Prostate gland (tissue), 2 donors: ENCODE measurements at regions not wholly inside any gene's neighbourhood (a gene's known extent, or its start where the extent isn't known, plus 50 kb on each side); places are given as distances from the start of the nearest gene placed in this dataset.

ENCODE experiments used
- POLR2A ChIP-seq: fragments of 450-650 bp; IDR thresholded peaks from one replicate; pipeline ENCODE4 v1.6.1; 2016; ENCODE audit warnings: antibody characterized with exemption, mild to moderate bottlenecking
- POLR2AphosphoS5 ChIP-seq: sonication (generic); formaldehyde crosslinking; IDR thresholded peaks from one replicate; pipeline ENCODE4 v1.6.1; 2017; ENCODE audit warnings: antibody characterized with exemption
- TF ChIP-seq, protein P1 (sequence below), 4 experiments: fragments of 200-600 bp in 2 of 4; fragments of 450-650 bp in 2 of 4; sonication (generic) in 2 of 4; IDR thresholded peaks; 1 replicate in 3 of 4; 2 replicates in 1 of 4; pipeline ENCODE4 v1.5.1; 2016 to 2019; ENCODE audit warnings: antibody characterized with exemption in 4 of 4, mild to moderate bottlenecking in 2 of 4, moderate library complexity in 2 of 4

DNA sequence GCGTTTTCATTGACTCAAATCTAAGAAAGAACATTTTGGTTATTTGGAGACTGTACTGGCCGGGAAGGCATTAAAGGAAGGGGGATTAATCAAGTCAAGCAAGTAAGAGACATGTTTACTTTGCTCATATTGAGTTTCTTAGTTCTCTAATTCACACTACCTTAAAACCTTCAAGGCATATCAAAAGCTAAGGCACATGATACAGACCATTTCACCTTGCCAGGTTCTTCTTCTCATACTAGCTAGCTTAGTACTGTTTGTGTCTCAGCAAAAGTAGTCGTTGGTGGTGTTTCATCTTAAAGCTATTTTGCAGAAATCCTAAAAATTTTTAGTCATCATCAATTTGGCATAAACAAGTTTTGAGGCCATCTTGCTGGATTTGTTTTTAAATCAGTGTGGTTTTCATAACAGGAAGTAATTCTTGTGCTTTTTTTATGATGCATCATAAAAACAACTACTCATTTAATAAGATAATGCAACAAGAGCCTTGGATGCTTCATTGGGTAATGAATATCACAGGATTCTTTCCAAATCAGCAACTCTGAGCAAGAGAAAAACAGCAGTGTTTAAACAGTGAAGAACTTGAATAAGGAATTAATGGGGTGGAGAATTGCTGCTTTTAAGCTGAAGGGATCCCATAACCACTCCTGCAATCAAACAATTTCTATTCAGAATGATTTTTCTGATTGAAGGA, 425.3 kb downstream of the EPM2A start:
- TF ChIP-seq, protein P1, sequence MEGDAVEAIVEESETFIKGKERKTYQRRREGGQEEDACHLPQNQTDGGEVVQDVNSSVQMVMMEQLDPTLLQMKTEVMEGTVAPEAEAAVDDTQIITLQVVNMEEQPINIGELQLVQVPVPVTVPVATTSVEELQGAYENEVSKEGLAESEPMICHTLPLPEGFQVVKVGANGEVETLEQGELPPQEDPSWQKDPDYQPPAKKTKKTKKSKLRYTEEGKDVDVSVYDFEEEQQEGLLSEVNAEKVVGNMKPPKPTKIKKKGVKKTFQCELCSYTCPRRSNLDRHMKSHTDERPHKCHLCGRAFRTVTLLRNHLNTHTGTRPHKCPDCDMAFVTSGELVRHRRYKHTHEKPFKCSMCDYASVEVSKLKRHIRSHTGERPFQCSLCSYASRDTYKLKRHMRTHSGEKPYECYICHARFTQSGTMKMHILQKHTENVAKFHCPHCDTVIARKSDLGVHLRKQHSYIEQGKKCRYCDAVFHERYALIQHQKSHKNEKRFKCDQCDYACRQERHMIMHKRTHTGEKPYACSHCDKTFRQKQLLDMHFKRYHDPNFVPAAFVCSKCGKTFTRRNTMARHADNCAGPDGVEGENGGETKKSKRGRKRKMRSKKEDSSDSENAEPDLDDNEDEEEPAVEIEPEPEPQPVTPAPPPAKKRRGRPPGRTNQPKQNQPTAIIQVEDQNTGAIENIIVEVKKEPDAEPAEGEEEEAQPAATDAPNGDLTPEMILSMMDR (IDR thresholded peaks at IDR 0.05), result no peak
- TF ChIP-seq POLR2A, result no peak
- TF ChIP-seq POLR2AphosphoS5, result no peak
